Lung (tissue), 11 donors: ENCODE measurements at regions not wholly inside any gene's neighbourhood (a gene's known extent, or its start where the extent isn't known, plus 50 kb on each side); places are given as distances from the start of the nearest gene placed in this dataset.

Source experiments
- ATAC-seq: fragments of 200-7000 bp; cut with Tn5 transposase; one replicate; pipeline ENCODE4 v1.9.1; 2020; ENCODE audit warnings: moderate number of reproducible peaks; ENCODE audit not compliant: insufficient read depth, low FRiP score
- DNase-seq, 3 donors: peaks; one replicate each; pipeline ENCODE4 v3.0.0-alpha.2; 2013 to 2017
- H3K27ac ChIP-seq, 2 donors: one replicate each; pipeline ENCODE4 v1.5.1; 2013; ENCODE audit warnings: mild to moderate bottlenecking in 2 of 2, moderate library complexity in 2 of 2, control low read depth in 1 of 2, inconsistent platforms in 1 of 2, low read depth in 1 of 2, low read length in 1 of 2
- H3K27me3 ChIP-seq, 3 donors: one replicate each; pipeline ENCODE4 v1.5.1; 2013; ENCODE audit warnings: low read length in 2 of 3; ENCODE audit not compliant: control insufficient read depth in 3 of 3, insufficient read depth in 3 of 3
- H3K36me3 ChIP-seq, 4 donors: one replicate each; pipeline ENCODE4 v1.5.1; 2013; ENCODE audit warnings: low read length in 4 of 4, mild to moderate bottlenecking in 1 of 4, moderate library complexity in 1 of 4; ENCODE audit not compliant: control insufficient read depth in 4 of 4, insufficient read depth in 4 of 4
- H3K4me1 ChIP-seq, 5 donors: one replicate each; pipeline ENCODE4 v1.5.1; 2013; ENCODE audit warnings: low read length in 5 of 5, mild to moderate bottlenecking in 2 of 5, moderate library complexity in 1 of 5; ENCODE audit not compliant: control insufficient read depth in 5 of 5, insufficient read depth in 5 of 5
- H3K4me3 ChIP-seq: one replicate; pipeline ENCODE4 v1.5.1; 2013; ENCODE audit warnings: mild to moderate bottlenecking, control low read depth, moderate library complexity
- H3K9ac ChIP-seq, 2 donors: one replicate each; pipeline ENCODE4 v1.5.1; 2013; ENCODE audit warnings: low read length in 2 of 2, control low read depth in 1 of 2; ENCODE audit not compliant: insufficient read depth in 1 of 2
- H3K9me3 ChIP-seq, 4 donors: one replicate each; pipeline ENCODE4 v1.5.1; 2013; ENCODE audit warnings: low read length in 3 of 4, mild to moderate bottlenecking in 1 of 4, moderate library complexity in 1 of 4; ENCODE audit not compliant: control insufficient read depth in 4 of 4, insufficient read depth in 3 of 4
- CTCF ChIP-seq: IDR thresholded peaks from 2 replicates; pipeline ENCODE4 v1.5.1; 2012; ENCODE audit warnings: mild to moderate bottlenecking; ENCODE audit errors: control extremely low read depth, extremely low read depth
- WGBS, 2 donors: extraction: QIAGEN DNeasy Blood & Tissue Kit; methylation state at CpG; one replicate each; pipeline ENCODE4 v1.1.7; 2013; 5-methylcytosine and 5-hydroxymethylcytosine counted together
- donor health status: control.
- donor health status: control.
- donor health status: Bipolar disorder and iron deficiency.
- donor health status: healthy.
- donor health status: DM: yes; HTN: yes; CAD: no.

GRCh38 chr10:43819464-43820230 lies 171.0 kb upstream of the ZNF32 start:
- H3K9ac ChIP-seq: no peak overlapping the region
- peaks cover 0 to 12% (median 4%) of the 10 kb centered on the region in 5 donors for H3K4me1 ChIP-seq
- TF ChIP-seq CTCF: no peak
- no peaks in the 10 kb centered on the region for H3K27me3 ChIP-seq
- ATAC-seq: no peak
- WGBS, 2 donors: 90 to 95% methylated on average over 22 of the region's 22 CpGs
- DNase-seq: no peak
- H3K27ac ChIP-seq: no peak overlapping the region
- no peaks in the 10 kb centered on the region for H3K36me3 ChIP-seq
- peaks cover 0 to 2% (median 0%) of the 10 kb centered on the region in 4 donors for H3K9me3 ChIP-seq
- no peak overlapping the region for H3K4me3 ChIP-seq

GRCh38 chr10:43818687-43819086 lies 170.0 kb upstream of the ZNF32 start:
- H3K4me1 ChIP-seq: peaks cover 0 to 12% (median 4%) of the 10 kb centered on the region in 5 donors
- DNase-seq (no peak), ATAC-seq (no peak)
- no peaks in the 10 kb centered on the region for H3K27me3 ChIP-seq
- H3K9me3 ChIP-seq: peaks cover 0 to 2% (median 0%) of the 10 kb centered on the region in 4 donors
- H3K36me3 ChIP-seq: no peaks in the 10 kb centered on the region
- H3K4me3 ChIP-seq: no peak overlapping the region
- no peak overlapping the region for H3K9ac ChIP-seq
- H3K27ac ChIP-seq: no peak overlapping the region
- 87 to 89% methylated on average over 4 of the region's 4 CpGs for WGBS, 2 donors
- TF ChIP-seq CTCF: no peak

GRCh38 chr10:43817368-43817767 lies 168.7 kb upstream of the ZNF32 start:
- Histone ChIP-seq H3K4me3 (no peak overlapping the region), H3K27me3 (no peaks in the 10 kb centered on the region), H3K9me3 (peaks cover 0 to 2% (median 0%) of the 10 kb centered on the region in 4 donors), H3K27ac (peak overlapping the region in 1 of 2 donors; percentile 81), H3K4me1 (peaks cover 0 to 12% (median 0%) of the 10 kb centered on the region in 5 donors), H3K9ac (no peak overlapping the region), H3K36me3 (no peaks in the 10 kb centered on the region)
- no peak for ATAC-seq
- 78 to 79% methylated on average over 4 of the region's 4 CpGs for WGBS, 2 donors
- no peak for DNase-seq
- TF ChIP-seq CTCF: no peak
